DND-41 (cell line): ENCODE measurements at regions not wholly inside any gene's neighbourhood (a gene's known extent, or its start where the extent isn't known, plus 50 kb on each side); places are given as distances from the start of the nearest gene placed in this dataset.
A peak's percentile ranks its signal among the peaks of the same experiment; 100 is the strongest.

ENCODE experiments used
- ATAC-seq: fragments of 200-7000 bp; cut with Tn5 transposase; 3 replicates; pipeline ENCODE4 v1.9.1; 2021; ENCODE audit warnings: low read depth; ENCODE audit not compliant: insufficient read depth
- DNase-seq: peaks from one replicate; pipeline ENCODE4 v3.0.0-alpha.2; 2020
- H2AFZ ChIP-seq: 2 replicates; pipeline ENCODE4 v1.6.0; 2012; ENCODE audit warnings: low read depth, low read length
- H3K27ac ChIP-seq: 2 replicates; pipeline ENCODE4 v1.5.1; 2012; ENCODE audit warnings: low read length, inconsistent platforms
- H3K27me3 ChIP-seq: fragments of 200-600 bp; sonication (generic); 2 replicates; pipeline ENCODE4 v1.6.0; 2012; ENCODE audit warnings: low read length, mild to moderate bottlenecking, inconsistent platforms; ENCODE audit not compliant: insufficient read depth, poor library complexity
- H3K36me3 ChIP-seq: 2 replicates; pipeline ENCODE4 v1.5.1; 2012; ENCODE audit warnings: low read length, inconsistent platforms; ENCODE audit not compliant: insufficient read depth
- H3K4me1 ChIP-seq: 2 replicates; pipeline ENCODE4 v1.5.1; 2012; ENCODE audit warnings: mild to moderate bottlenecking, low read length; ENCODE audit not compliant: insufficient read depth
- H3K4me2 ChIP-seq: 2 replicates; pipeline ENCODE4 v1.6.0; 2012; ENCODE audit warnings: mild to moderate bottlenecking, moderate library complexity, low read length, inconsistent platforms; ENCODE audit not compliant: insufficient read depth
- H3K4me3 ChIP-seq, 2 experiments: fragments of 200-600 bp in 1 of 2; shearing (Covaris generic) in 1 of 2; 2 replicates each; pipeline ENCODE4 v1.5.1; 2012 to 2016; ENCODE audit warnings: inconsistent platforms in 2 of 2, low read length in 2 of 2, mild to moderate bottlenecking in 2 of 2, low read depth in 1 of 2, moderate library complexity in 1 of 2
- H3K79me2 ChIP-seq: 2 replicates; pipeline ENCODE4 v1.6.0; 2012; ENCODE audit warnings: low read length, inconsistent platforms; ENCODE audit not compliant: insufficient read depth
- H3K9ac ChIP-seq: 2 replicates; pipeline ENCODE4 v1.6.0; 2012; ENCODE audit warnings: low read depth, mild to moderate bottlenecking, inconsistent platforms, low read length, moderate library complexity
- H3K9me3 ChIP-seq: 2 replicates; pipeline ENCODE4 v1.5.1; 2012; ENCODE audit warnings: low read length, moderate library complexity, mild to moderate bottlenecking, inconsistent platforms; ENCODE audit not compliant: insufficient read depth, severe bottlenecking
- H4K20me1 ChIP-seq: 2 replicates; pipeline ENCODE4 v1.6.0; 2012; ENCODE audit warnings: low read length; ENCODE audit not compliant: insufficient read depth
- EZH2 ChIP-seq: IDR thresholded peaks from 3 replicates; pipeline ENCODE4 v1.6.1; 2012; ENCODE audit warnings: borderline replicate concordance, low read depth, mild to moderate bottlenecking, moderate library complexity, low read length, inconsistent platforms; ENCODE audit not compliant: severe bottlenecking
- TF ChIP-seq, protein P1 (sequence below): IDR thresholded peaks from 2 replicates; pipeline ENCODE4 v1.5.1; 2012; ENCODE audit warnings: borderline replicate concordance, low read length, moderate library complexity, mild to moderate bottlenecking; ENCODE audit not compliant: poor library complexity, severe bottlenecking; ENCODE audit errors: extremely low read depth

DNA sequence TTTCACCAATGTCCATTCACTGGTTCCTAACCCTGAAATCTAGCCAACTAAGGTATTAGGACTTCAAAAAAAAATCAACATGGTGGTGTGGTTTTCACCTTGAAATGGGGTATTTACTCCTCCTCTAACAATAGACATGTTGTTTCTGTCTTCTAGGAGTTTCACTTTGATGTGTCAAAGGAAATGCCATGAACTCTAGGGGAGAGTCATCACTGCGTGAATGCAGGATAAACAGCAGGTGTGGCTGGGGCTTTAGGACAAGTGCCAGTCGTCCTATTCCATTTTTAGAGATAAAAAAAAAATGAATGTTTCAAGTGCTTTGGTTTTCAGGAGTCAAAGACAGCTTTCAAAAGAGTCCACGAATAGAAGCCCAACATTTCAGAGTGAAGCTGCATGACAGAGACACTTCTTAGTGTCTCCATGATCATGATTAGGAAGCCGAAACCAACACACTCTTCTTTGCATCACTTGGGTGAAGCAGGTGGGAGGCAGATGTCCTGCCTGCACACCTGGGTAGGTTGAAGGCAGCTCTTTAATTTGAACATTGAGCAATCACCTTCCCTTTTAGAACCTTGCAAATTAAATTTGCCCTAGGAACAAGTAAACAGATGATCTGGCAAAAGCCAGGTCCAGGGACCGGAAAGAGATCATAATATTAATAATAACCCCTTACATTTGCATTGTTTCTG lies 328.5 kb upstream of the PRDM1 start:
- peaks cover 15% of the 10 kb centered on the region for H3K4me1 ChIP-seq
- DNase-seq (peak; percentile 29), ATAC-seq (peak; percentile 82)
- no peak overlapping the region for H3K4me2 ChIP-seq
- H3K27me3 ChIP-seq, result no peaks in the 10 kb centered on the region
- TF ChIP-seq, protein P1, sequence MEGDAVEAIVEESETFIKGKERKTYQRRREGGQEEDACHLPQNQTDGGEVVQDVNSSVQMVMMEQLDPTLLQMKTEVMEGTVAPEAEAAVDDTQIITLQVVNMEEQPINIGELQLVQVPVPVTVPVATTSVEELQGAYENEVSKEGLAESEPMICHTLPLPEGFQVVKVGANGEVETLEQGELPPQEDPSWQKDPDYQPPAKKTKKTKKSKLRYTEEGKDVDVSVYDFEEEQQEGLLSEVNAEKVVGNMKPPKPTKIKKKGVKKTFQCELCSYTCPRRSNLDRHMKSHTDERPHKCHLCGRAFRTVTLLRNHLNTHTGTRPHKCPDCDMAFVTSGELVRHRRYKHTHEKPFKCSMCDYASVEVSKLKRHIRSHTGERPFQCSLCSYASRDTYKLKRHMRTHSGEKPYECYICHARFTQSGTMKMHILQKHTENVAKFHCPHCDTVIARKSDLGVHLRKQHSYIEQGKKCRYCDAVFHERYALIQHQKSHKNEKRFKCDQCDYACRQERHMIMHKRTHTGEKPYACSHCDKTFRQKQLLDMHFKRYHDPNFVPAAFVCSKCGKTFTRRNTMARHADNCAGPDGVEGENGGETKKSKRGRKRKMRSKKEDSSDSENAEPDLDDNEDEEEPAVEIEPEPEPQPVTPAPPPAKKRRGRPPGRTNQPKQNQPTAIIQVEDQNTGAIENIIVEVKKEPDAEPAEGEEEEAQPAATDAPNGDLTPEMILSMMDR, result no peak
- TF ChIP-seq EZH2, result no peak
- no peaks in the 10 kb centered on the region for H3K79me2 ChIP-seq
- no peak overlapping the region for H2AFZ ChIP-seq
- H3K36me3 ChIP-seq, result no peaks in the 10 kb centered on the region
- no peak overlapping the region for H3K27ac ChIP-seq
- H3K9me3 ChIP-seq, result no peaks in the 10 kb centered on the region
- no peak overlapping the region for H3K9ac ChIP-seq
- H3K4me3 ChIP-seq, result no peak overlapping the region
- H4K20me1 ChIP-seq, result no peaks in the 10 kb centered on the region

GRCh38 chr6:105755885-105756284 lies 330.3 kb upstream of the PRDM1 start:
- H3K4me3 ChIP-seq, result no peak overlapping the region
- ATAC-seq (no peak), DNase-seq (no peak)
- no peaks in the 10 kb centered on the region for H3K36me3 ChIP-seq
- H3K27me3 ChIP-seq, result no peaks in the 10 kb centered on the region
- no peak overlapping the region for H3K9ac ChIP-seq
- H3K4me2 ChIP-seq, result no peak overlapping the region
- no peaks in the 10 kb centered on the region for H4K20me1 ChIP-seq
- H2AFZ ChIP-seq, result no peak overlapping the region
- H3K9me3 ChIP-seq, result no peaks in the 10 kb centered on the region
- H3K27ac ChIP-seq, result no peak overlapping the region
- H3K4me1 ChIP-seq, result peaks cover 15% of the 10 kb centered on the region
- H3K79me2 ChIP-seq, result no peaks in the 10 kb centered on the region
- TF ChIP-seq, protein P1, result no peak
- TF ChIP-seq EZH2, result no peak

DNA sequence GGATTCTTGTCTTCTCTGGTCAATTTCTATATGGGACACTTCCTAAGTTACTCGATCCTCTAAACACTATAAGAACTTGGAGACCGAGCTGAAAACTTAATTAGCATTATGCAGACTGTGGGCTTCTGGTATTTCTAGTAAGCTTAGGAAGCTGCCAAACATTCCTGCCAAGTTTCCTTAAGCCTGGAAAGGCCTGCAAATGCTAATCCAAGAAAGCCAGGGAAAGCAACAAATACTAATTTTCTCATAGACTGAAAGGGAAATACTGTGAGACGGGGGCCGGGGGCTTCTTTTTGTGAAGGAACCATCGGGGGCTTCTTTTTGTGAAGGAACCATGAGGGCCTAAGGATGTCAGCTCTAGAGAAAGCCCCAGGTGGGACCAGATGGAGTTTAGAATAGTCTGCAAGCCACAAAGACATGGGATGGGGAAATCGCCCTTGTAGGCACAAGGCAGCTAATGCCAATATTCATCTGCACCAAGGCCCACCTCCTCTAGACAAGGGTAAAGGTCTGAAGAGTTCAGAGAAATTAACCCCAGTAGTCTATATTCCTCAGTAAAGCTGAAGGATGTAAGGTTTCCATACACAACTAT lies 332.4 kb upstream of the PRDM1 start:
- no peak overlapping the region for H3K4me2 ChIP-seq
- ATAC-seq, result no peak

More for the DNA sequence above, 332.4 kb upstream of the PRDM1 start:
- no peaks in the 10 kb centered on the region for H3K79me2 ChIP-seq
- no peaks in the 10 kb centered on the region for H3K9me3 ChIP-seq
- no peak overlapping the region for H3K27ac ChIP-seq
- no peak overlapping the region for H3K4me3 ChIP-seq
- no peaks in the 10 kb centered on the region for H3K36me3 ChIP-seq
- peaks cover 15% of the 10 kb centered on the region for H3K4me1 ChIP-seq
- H2AFZ ChIP-seq, result no peak overlapping the region
- H4K20me1 ChIP-seq, result no peaks in the 10 kb centered on the region
- TF ChIP-seq, protein P1, result no peak
- no peak for TF ChIP-seq EZH2
- no peaks in the 10 kb centered on the region for H3K27me3 ChIP-seq
- DNase-seq, result no peak
- no peak overlapping the region for H3K9ac ChIP-seq
